ENCODE measurements at regions not wholly inside any gene's neighbourhood (a gene's known extent, or its start where the extent isn't known, plus 50 kb on each side); places are given as distances from the start of the nearest gene placed in this dataset.
"Not testable (repeated sequence)": the region's sequence is repeated elsewhere in the genome, so short reads cannot be mapped to it uniquely, and the experiment has no call there.

DNA sequence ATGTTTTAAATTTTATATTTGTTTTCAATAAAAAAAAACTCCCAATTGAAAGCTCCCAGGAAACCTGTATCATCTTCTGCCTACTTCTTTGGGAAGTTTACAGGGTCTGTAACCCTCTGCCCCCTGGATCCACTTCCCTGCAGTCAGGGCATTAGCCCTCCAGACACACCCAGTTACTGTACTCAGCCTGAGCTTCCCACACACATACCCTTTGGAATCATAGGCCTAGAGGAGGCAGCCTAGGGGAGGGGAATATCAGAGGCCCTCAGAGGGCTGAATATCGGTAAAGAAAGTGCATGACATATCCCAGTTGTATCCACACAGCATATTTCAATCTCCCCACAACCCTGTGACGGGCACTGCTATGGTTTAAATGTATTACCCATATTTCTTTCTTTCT, 56.2 kb upstream of the TFPI start:
- H3K36me3 ChIP-seq (ENCODE audit: control insufficient read depth in 4 of 4, insufficient read depth in 4 of 4, low read length in 3 of 4); CTCF ChIA-PET; DNase-seq; POLR2A ChIA-PET; H3K27ac ChIP-seq (ENCODE audit: insufficient read depth in 1 of 2, low read depth in 1 of 2, low read length in 2 of 2, poor library complexity in 1 of 2, severe bottlenecking in 2 of 2); H3K4me3 ChIP-seq (ENCODE audit: control insufficient read depth in 1 of 7, extremely low read depth in 1 of 7, insufficient read depth in 4 of 7, low read depth in 2 of 7, low read length in 6 of 7); H3K4me1 ChIP-seq (ENCODE audit: control extremely low read depth in 1 of 4, control insufficient read depth in 4 of 4, insufficient read depth in 4 of 4, low read length in 3 of 4); H3K9me3 ChIP-seq (ENCODE audit: control extremely low read depth in 1 of 5, control insufficient read depth in 4 of 5, insufficient read depth in 2 of 5, low read depth in 1 of 5, low read length in 4 of 5); H3K27me3 ChIP-seq (replicated peaks in 2 of 5; ENCODE audit: control insufficient read depth in 4 of 5, insufficient read depth in 5 of 5, low read length in 4 of 5): not testable (repeated sequence)
- no CpG with 5 or more reads among the region's 2 CpGs for WGBS (ENCODE audit: insufficient coverage)

DNA sequence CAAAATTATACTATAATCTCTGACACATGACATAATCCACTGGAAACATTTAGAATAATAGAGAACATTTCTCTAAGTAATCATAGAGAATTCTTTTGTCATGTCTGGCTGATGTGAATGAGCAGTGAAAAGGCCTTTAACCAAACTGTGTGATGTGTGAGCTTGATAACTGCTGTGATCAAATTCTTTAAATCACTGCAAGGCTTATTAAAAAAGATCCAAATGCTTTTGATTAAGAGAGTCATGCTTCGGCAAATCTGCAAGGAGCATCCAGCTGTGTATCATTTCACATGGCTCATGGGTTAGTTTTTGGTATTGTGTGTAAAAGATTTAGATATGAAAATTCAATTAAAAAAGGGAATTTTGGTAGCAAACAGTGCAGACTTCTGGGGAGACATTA, 58.6 kb upstream of the TFPI start:
- 100% methylated on average over 1 of the region's 1 CpG for whole genome bisulfite sequencing (ENCODE audit: insufficient coverage)
- CTCF ChIA-PET = no interaction called here

DNA sequence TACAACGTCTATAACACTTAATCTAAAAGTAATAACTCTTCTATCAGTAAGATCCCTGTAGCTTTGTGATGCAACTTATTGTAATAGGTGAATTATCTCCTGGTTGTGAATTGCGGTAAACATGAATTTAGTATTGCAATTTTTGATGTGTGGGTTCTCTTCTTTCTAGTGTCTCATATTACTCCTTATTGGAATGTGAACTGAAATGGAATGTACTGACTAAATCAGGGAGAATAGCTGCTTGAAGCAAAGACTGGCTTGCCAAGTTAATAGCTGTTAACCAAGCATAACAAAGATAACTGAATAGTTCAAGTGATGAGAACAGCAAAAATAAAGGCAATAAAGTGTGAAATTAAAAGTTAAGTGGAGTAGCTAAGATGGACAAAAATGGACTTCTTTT, 60.5 kb upstream of the TFPI start:
- Histone ChIP-seq H3K4me1 (ENCODE audit: control extremely low read depth in 1 of 4, control insufficient read depth in 4 of 4, insufficient read depth in 4 of 4, low read length in 3 of 4) (no peaks in the 10 kb centered on the region), H3K9me3 (ENCODE audit: control extremely low read depth in 1 of 5, control insufficient read depth in 4 of 5, insufficient read depth in 2 of 5, low read depth in 1 of 5, low read length in 4 of 5) (no peaks in the 10 kb centered on the region), H3K36me3 (ENCODE audit: control insufficient read depth in 4 of 4, insufficient read depth in 4 of 4, low read length in 3 of 4) (no peaks in the 10 kb centered on the region), H3K27me3 (replicated peaks in 2 of 5; ENCODE audit: control insufficient read depth in 4 of 5, insufficient read depth in 5 of 5, low read length in 4 of 5) (no peaks in the 10 kb centered on the region), H3K27ac (ENCODE audit: insufficient read depth in 1 of 2, low read depth in 1 of 2, low read length in 2 of 2, poor library complexity in 1 of 2, severe bottlenecking in 2 of 2) (no peak overlapping the region), H3K4me3 (ENCODE audit: control insufficient read depth in 1 of 7, extremely low read depth in 1 of 7, insufficient read depth in 4 of 7, low read depth in 2 of 7, low read length in 6 of 7) (no peak overlapping the region)
- DNase-seq = no peak
- WGBS (ENCODE audit: insufficient coverage) = no CpG with 5 or more reads among the region's 2 CpGs
- ChIA-PET POLR2A (no interaction called here), CTCF (interaction anchor here (1.3 kb wide), 1 partner anchor 115 kb away, joined by 3 read pairs; no protein-coding TSS in a partner anchor)

More for the DNA sequence above, 58.6 kb upstream of the TFPI start:
- Histone ChIP-seq H3K27ac (ENCODE audit: insufficient read depth in 1 of 2, low read depth in 1 of 2, low read length in 2 of 2, poor library complexity in 1 of 2, severe bottlenecking in 2 of 2) (no peak overlapping the region), H3K27me3 (replicated peaks in 2 of 5; ENCODE audit: control insufficient read depth in 4 of 5, insufficient read depth in 5 of 5, low read length in 4 of 5) (no peaks in the 10 kb centered on the region), H3K36me3 (ENCODE audit: control insufficient read depth in 4 of 4, insufficient read depth in 4 of 4, low read length in 3 of 4) (no peaks in the 10 kb centered on the region), H3K4me1 (ENCODE audit: control extremely low read depth in 1 of 4, control insufficient read depth in 4 of 4, insufficient read depth in 4 of 4, low read length in 3 of 4) (no peaks in the 10 kb centered on the region), H3K4me3 (ENCODE audit: control insufficient read depth in 1 of 7, extremely low read depth in 1 of 7, insufficient read depth in 4 of 7, low read depth in 2 of 7, low read length in 6 of 7) (no peak overlapping the region), H3K9me3 (ENCODE audit: control extremely low read depth in 1 of 5, control insufficient read depth in 4 of 5, insufficient read depth in 2 of 5, low read depth in 1 of 5, low read length in 4 of 5) (no peaks in the 10 kb centered on the region)
- no peak for DNase-seq
- POLR2A ChIA-PET = no interaction called here

DNA sequence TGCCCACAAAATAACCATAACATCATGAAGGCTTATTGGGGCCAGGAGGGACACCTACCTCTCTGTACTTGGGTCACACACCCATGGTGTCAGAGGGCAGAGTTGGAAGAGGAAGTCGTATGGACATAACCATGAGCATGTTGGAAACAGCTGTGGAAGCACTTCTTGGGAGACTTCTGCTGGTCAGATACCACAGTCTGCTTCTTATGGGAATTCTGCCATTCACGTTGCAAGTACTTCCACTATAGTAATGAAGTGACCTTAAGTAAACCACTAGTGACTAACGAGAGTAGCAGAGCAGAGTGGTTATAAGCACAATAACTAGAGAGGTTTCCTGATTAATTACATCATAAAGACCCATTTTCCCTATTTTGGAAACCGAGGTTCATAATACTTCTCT, 61.1 kb upstream of the TFPI start:
- 71% methylated on average over 1 of the region's 4 CpGs for WGBS (ENCODE audit: insufficient coverage)
- no peak for DNase-seq
- Histone ChIP-seq H3K4me1 (ENCODE audit: control extremely low read depth in 1 of 4, control insufficient read depth in 4 of 4, insufficient read depth in 4 of 4, low read length in 3 of 4) (no peaks in the 10 kb centered on the region), H3K4me3 (ENCODE audit: control insufficient read depth in 1 of 7, extremely low read depth in 1 of 7, insufficient read depth in 4 of 7, low read depth in 2 of 7, low read length in 6 of 7) (no peak overlapping the region), H3K27ac (ENCODE audit: insufficient read depth in 1 of 2, low read depth in 1 of 2, low read length in 2 of 2, poor library complexity in 1 of 2, severe bottlenecking in 2 of 2) (no peak overlapping the region), H3K36me3 (ENCODE audit: control insufficient read depth in 4 of 4, insufficient read depth in 4 of 4, low read length in 3 of 4) (no peaks in the 10 kb centered on the region), H3K27me3 (replicated peaks in 2 of 5; ENCODE audit: control insufficient read depth in 4 of 5, insufficient read depth in 5 of 5, low read length in 4 of 5) (no peaks in the 10 kb centered on the region), H3K9me3 (ENCODE audit: control extremely low read depth in 1 of 5, control insufficient read depth in 4 of 5, insufficient read depth in 2 of 5, low read depth in 1 of 5, low read length in 4 of 5) (no peaks in the 10 kb centered on the region)
- POLR2A ChIA-PET = no interaction called here
- CTCF ChIA-PET = interaction anchor here (1.3 kb wide), 1 partner anchor 115 kb away, joined by 3 read pairs; no protein-coding TSS in a partner anchor

DNA sequence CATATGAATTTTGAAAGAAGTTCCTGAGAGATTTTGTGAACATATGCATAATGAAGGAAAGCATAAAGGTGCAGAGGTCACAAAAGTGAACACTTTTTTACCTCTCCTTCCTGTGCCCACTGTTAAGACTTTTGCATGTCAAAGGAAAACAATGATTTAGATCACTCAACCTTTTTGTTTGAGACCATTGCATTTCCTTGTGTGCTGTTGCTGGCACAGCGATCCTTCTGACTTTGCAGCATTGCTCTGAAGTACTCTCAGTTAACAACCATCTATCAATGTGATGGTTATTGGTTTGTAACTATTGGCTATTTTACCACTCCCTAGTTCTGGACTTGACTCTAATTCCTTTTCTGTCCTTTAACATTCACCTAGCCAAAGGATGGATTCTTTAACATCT, 61.7 kb upstream of the TFPI start:
- Histone ChIP-seq H3K27me3 (replicated peaks in 2 of 5; ENCODE audit: control insufficient read depth in 4 of 5, insufficient read depth in 5 of 5, low read length in 4 of 5) (no peaks in the 10 kb centered on the region), H3K4me3 (ENCODE audit: control insufficient read depth in 1 of 7, extremely low read depth in 1 of 7, insufficient read depth in 4 of 7, low read depth in 2 of 7, low read length in 6 of 7) (no peak overlapping the region), H3K36me3 (ENCODE audit: control insufficient read depth in 4 of 4, insufficient read depth in 4 of 4, low read length in 3 of 4) (no peaks in the 10 kb centered on the region), H3K27ac (ENCODE audit: insufficient read depth in 1 of 2, low read depth in 1 of 2, low read length in 2 of 2, poor library complexity in 1 of 2, severe bottlenecking in 2 of 2) (no peak overlapping the region), H3K4me1 (ENCODE audit: control extremely low read depth in 1 of 4, control insufficient read depth in 4 of 4, insufficient read depth in 4 of 4, low read length in 3 of 4) (no peaks in the 10 kb centered on the region), H3K9me3 (ENCODE audit: control extremely low read depth in 1 of 5, control insufficient read depth in 4 of 5, insufficient read depth in 2 of 5, low read depth in 1 of 5, low read length in 4 of 5) (no peaks in the 10 kb centered on the region)
- ChIA-PET POLR2A (no interaction called here), CTCF (interaction anchor here (1.3 kb wide), 1 partner anchor 116 kb away, joined by 3 read pairs; no protein-coding TSS in a partner anchor)
- no CpG with 5 or more reads among the region's 1 CpG for WGBS (ENCODE audit: insufficient coverage)
- no peak for DNase-seq

DNA sequence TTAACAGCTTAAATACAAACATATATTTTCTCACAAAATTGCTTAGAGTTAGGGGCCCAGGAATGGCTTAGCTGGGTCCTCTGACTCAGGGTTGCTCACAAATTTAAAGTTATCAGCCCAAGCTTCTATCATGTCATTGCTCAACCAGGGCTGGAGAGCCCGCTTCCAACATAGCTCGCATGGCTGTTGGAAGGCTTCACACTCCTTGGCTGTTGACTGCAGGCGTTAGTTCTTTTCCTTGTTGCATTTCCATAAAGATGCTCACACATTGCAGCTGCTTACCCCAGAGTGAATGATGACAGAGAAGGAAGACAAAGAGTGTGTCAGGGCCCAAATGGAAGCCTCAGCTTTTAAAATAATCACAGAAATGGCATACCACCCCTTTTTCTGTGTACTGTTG, 62.9 kb upstream of the TFPI start:
- no peaks in the 10 kb centered on the region for H3K4me1 ChIP-seq (ENCODE audit: control extremely low read depth in 1 of 4, control insufficient read depth in 4 of 4, insufficient read depth in 4 of 4, low read length in 3 of 4)
- H3K27ac ChIP-seq (ENCODE audit: insufficient read depth in 1 of 2, low read depth in 1 of 2, low read length in 2 of 2, poor library complexity in 1 of 2, severe bottlenecking in 2 of 2) = no peak overlapping the region
- H3K9me3 ChIP-seq (ENCODE audit: control extremely low read depth in 1 of 5, control insufficient read depth in 4 of 5, insufficient read depth in 2 of 5, low read depth in 1 of 5, low read length in 4 of 5) = no peaks in the 10 kb centered on the region
- ChIA-PET POLR2A (no interaction called here), CTCF (no interaction called here)
- no peak overlapping the region for H3K4me3 ChIP-seq (ENCODE audit: control insufficient read depth in 1 of 7, extremely low read depth in 1 of 7, insufficient read depth in 4 of 7, low read depth in 2 of 7, low read length in 6 of 7)
- H3K36me3 ChIP-seq (ENCODE audit: control insufficient read depth in 4 of 4, insufficient read depth in 4 of 4, low read length in 3 of 4) = no peaks in the 10 kb centered on the region
- no peaks in the 10 kb centered on the region for H3K27me3 ChIP-seq (replicated peaks in 2 of 5; ENCODE audit: control insufficient read depth in 4 of 5, insufficient read depth in 5 of 5, low read length in 4 of 5)
- DNase-seq = no peak
- WGBS (ENCODE audit: insufficient coverage) = 50% methylated on average over 2 of the region's 3 CpGs

DNA sequence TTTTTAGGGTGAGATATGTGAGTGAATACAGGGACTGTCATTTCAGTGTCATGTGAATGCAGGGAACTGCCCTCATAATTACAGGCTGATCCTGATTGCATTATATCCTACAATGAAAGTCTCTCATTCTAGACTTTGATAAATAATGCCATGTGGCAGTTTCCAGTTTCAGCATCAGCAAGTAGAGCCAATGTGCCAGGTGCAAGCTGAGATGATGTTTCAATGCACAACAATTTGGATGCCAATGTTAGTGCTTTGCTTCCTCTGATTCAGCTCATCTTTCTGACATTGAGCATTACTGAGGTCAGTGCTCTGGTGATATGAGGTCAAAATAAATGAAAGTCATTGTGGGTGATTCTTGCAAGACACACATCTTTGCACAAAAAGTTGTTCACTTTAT, 63.7 kb upstream of the TFPI start:
- POLR2A ChIA-PET = no interaction called here
- Histone ChIP-seq H3K9me3 (ENCODE audit: control extremely low read depth in 1 of 5, control insufficient read depth in 4 of 5, insufficient read depth in 2 of 5, low read depth in 1 of 5, low read length in 4 of 5) (no peaks in the 10 kb centered on the region), H3K4me1 (ENCODE audit: control extremely low read depth in 1 of 4, control insufficient read depth in 4 of 4, insufficient read depth in 4 of 4, low read length in 3 of 4) (no peaks in the 10 kb centered on the region), H3K36me3 (ENCODE audit: control insufficient read depth in 4 of 4, insufficient read depth in 4 of 4, low read length in 3 of 4) (no peaks in the 10 kb centered on the region), H3K27me3 (replicated peaks in 2 of 5; ENCODE audit: control insufficient read depth in 4 of 5, insufficient read depth in 5 of 5, low read length in 4 of 5) (no peaks in the 10 kb centered on the region), H3K27ac (ENCODE audit: insufficient read depth in 1 of 2, low read depth in 1 of 2, low read length in 2 of 2, poor library complexity in 1 of 2, severe bottlenecking in 2 of 2) (no peak overlapping the region), H3K4me3 (ENCODE audit: control insufficient read depth in 1 of 7, extremely low read depth in 1 of 7, insufficient read depth in 4 of 7, low read depth in 2 of 7, low read length in 6 of 7) (no peak overlapping the region)
- CTCF ChIA-PET = interaction anchor here (0.5 to 1.2 kb wide), 3 partner anchors 33 to 894 kb away, joined by 3 read pairs; no protein-coding TSS in a partner anchor
- no peak for DNase-seq
